ENCODE measurements at regions not wholly inside any gene's neighbourhood (a gene's known extent, or its start where the extent isn't known, plus 50 kb on each side); places are given as distances from the start of the nearest gene placed in this dataset.

GRCh38 chr7:12741951-12742575 is 54.6 kb downstream of the ARL4A start:
- H3K4me3 Mint-ChIP-seq = no peak overlapping the region
- no peaks in the 10 kb centered on the region for H3K36me3 Mint-ChIP-seq
- ATAC-seq = no peak
- no peaks in the 10 kb centered on the region for H3K9me3 Mint-ChIP-seq
- DNase-seq = no peak
- H3K27ac Mint-ChIP-seq = no peak overlapping the region
- H3K27me3 Mint-ChIP-seq = peaks cover 0 to 3% (median 0%) of the 10 kb centered on the region in 5 donors
- POLR2A ChIA-PET = no interaction called here
- no peaks in the 10 kb centered on the region for H3K4me1 Mint-ChIP-seq

GRCh38 chr7:12746211-12746610 is 58.8 kb downstream of the ARL4A start:
- no peaks in the 10 kb centered on the region for H3K36me3 Mint-ChIP-seq
- no peak overlapping the region for H3K27ac Mint-ChIP-seq
- peaks cover 0 to 2% (median 0%) of the 10 kb centered on the region in 5 donors for H3K27me3 Mint-ChIP-seq
- no peaks in the 10 kb centered on the region for H3K4me1 Mint-ChIP-seq
- no peaks in the 10 kb centered on the region for H3K9me3 Mint-ChIP-seq
- DNase-seq (no peak), ATAC-seq (no peak)
- H3K4me3 Mint-ChIP-seq = no peak overlapping the region
- POLR2A ChIA-PET = no interaction called here

GRCh38 chr7:12747687-12748306 is 60.4 kb downstream of the ARL4A start:
- POLR2A ChIA-PET = no interaction called here
- H3K36me3 Mint-ChIP-seq = no peaks in the 10 kb centered on the region
- H3K9me3 Mint-ChIP-seq = no peaks in the 10 kb centered on the region
- no peak for DNase-seq
- H3K4me1 Mint-ChIP-seq = no peaks in the 10 kb centered on the region
- ATAC-seq = no peak
- no peak overlapping the region for H3K27ac Mint-ChIP-seq
- H3K4me3 Mint-ChIP-seq = no peak overlapping the region
- peaks cover 0 to 2% (median 0%) of the 10 kb centered on the region in 5 donors for H3K27me3 Mint-ChIP-seq

- peaks cover 0 to 2% (median 0%) of the 10 kb centered on the region in 5 donors for H3K27me3 Mint-ChIP-seq
- no peaks in the 10 kb centered on the region for H3K4me1 Mint-ChIP-seq
- H3K36me3 Mint-ChIP-seq = no peaks in the 10 kb centered on the region
- ATAC-seq = no peak
- no peak for DNase-seq
- H3K27ac Mint-ChIP-seq = no peak overlapping the region
- POLR2A ChIA-PET = no interaction called here
- H3K9me3 Mint-ChIP-seq = no peaks in the 10 kb centered on the region
- H3K4me3 Mint-ChIP-seq = no peak overlapping the region
These were observed 61.6 kb downstream of the ARL4A start for GRCh38 chr7:12749069-12749468.

- Mint-ChIP-seq H3K27me3 (peaks cover 0 to 3% (median 0%) of the 10 kb centered on the region in 5 donors), H3K27ac (no peak overlapping the region), H3K4me3 (no peak overlapping the region), H3K4me1 (no peaks in the 10 kb centered on the region), H3K9me3 (no peaks in the 10 kb centered on the region), H3K36me3 (no peaks in the 10 kb centered on the region)
- POLR2A ChIA-PET = no interaction called here
- ATAC-seq (no peak), DNase-seq (no peak)
These were observed 62.3 kb downstream of the ARL4A start for GRCh38 chr7:12749746-12750145.

- H3K36me3 Mint-ChIP-seq = no peaks in the 10 kb centered on the region
- no peaks in the 10 kb centered on the region for H3K4me1 Mint-ChIP-seq
- DNase-seq = no peak
- H3K9me3 Mint-ChIP-seq = no peaks in the 10 kb centered on the region
- ATAC-seq = no peak
- H3K4me3 Mint-ChIP-seq = no peak overlapping the region
- POLR2A ChIA-PET = no interaction called here
- H3K27me3 Mint-ChIP-seq = peaks cover 0 to 3% (median 0%) of the 10 kb centered on the region in 5 donors
- no peak overlapping the region for H3K27ac Mint-ChIP-seq
These were observed 64.3 kb downstream of the ARL4A start for GRCh38 chr7:12751764-12752163.

GRCh38 chr7:12754179-12754578 is 66.7 kb downstream of the ARL4A start:
- POLR2A ChIA-PET = no interaction called here
- no peaks in the 10 kb centered on the region for H3K4me1 Mint-ChIP-seq
- ATAC-seq = no peak
- no peaks in the 10 kb centered on the region for H3K36me3 Mint-ChIP-seq
- peak overlapping the region in 1 of 10 donors; percentile 5 for H3K27ac Mint-ChIP-seq
- no peak for DNase-seq
- no peak overlapping the region for H3K4me3 Mint-ChIP-seq
- H3K27me3 Mint-ChIP-seq = peaks cover 0 to 3% (median 0%) of the 10 kb centered on the region in 5 donors
- no peaks in the 10 kb centered on the region for H3K9me3 Mint-ChIP-seq

GRCh38 chr7:12756821-12757220 is 69.4 kb downstream of the ARL4A start:
- Mint-ChIP-seq H3K9me3 (peaks cover 4 to 21% (median 11%) of the 10 kb centered on the region in 9 donors), H3K4me1 (no peaks in the 10 kb centered on the region), H3K4me3 (no peak overlapping the region), H3K36me3 (peaks cover 3 to 13% (median 12%) of the 10 kb centered on the region in 3 donors), H3K27ac (no peak overlapping the region), H3K27me3 (peaks cover 2 to 12% (median 4%) of the 10 kb centered on the region in 5 donors)
- no peak for ATAC-seq
- no peak for DNase-seq
- POLR2A ChIA-PET = no interaction called here

GRCh38 chr7:12757443-12757842 is 70.0 kb downstream of the ARL4A start:
- Mint-ChIP-seq H3K27me3 (peaks cover 2 to 18% (median 4%) of the 10 kb centered on the region in 5 donors), H3K4me1 (no peaks in the 10 kb centered on the region), H3K27ac (no peak overlapping the region), H3K4me3 (no peak overlapping the region), H3K9me3 (peaks cover 4 to 21% (median 11%) of the 10 kb centered on the region in 9 donors), H3K36me3 (peaks cover 3 to 13% (median 12%) of the 10 kb centered on the region in 3 donors)
- DNase-seq (no peak), ATAC-seq (no peak)
- POLR2A ChIA-PET = no interaction called here

- no peaks in the 10 kb centered on the region for H3K4me1 Mint-ChIP-seq
- H3K9me3 Mint-ChIP-seq = peaks cover 4 to 21% (median 11%) of the 10 kb centered on the region in 9 donors
- peaks cover 3 to 13% (median 12%) of the 10 kb centered on the region in 3 donors for H3K36me3 Mint-ChIP-seq
- POLR2A ChIA-PET = no interaction called here
- DNase-seq = no peak
- no peak overlapping the region for H3K4me3 Mint-ChIP-seq
- no peak for ATAC-seq
- peaks cover 2 to 18% (median 4%) of the 10 kb centered on the region in 5 donors for H3K27me3 Mint-ChIP-seq
- no peak overlapping the region for H3K27ac Mint-ChIP-seq
These were observed 71.7 kb downstream of the ARL4A start for GRCh38 chr7:12759151-12759550.

GRCh38 chr7:12761111-12761510 is 73.7 kb downstream of the ARL4A start:
- H3K9me3 Mint-ChIP-seq = peaks cover 4 to 21% (median 11%) of the 10 kb centered on the region in 9 donors
- H3K4me3 Mint-ChIP-seq = no peak overlapping the region
- H3K4me1 Mint-ChIP-seq = no peaks in the 10 kb centered on the region
- H3K27ac Mint-ChIP-seq = no peak overlapping the region
- DNase-seq (no peak), ATAC-seq (no peak)
- POLR2A ChIA-PET = no interaction called here
- peaks cover 2 to 19% (median 5%) of the 10 kb centered on the region in 5 donors for H3K27me3 Mint-ChIP-seq
- peaks cover 3 to 13% (median 12%) of the 10 kb centered on the region in 3 donors for H3K36me3 Mint-ChIP-seq

- DNase-seq = no peak
- no peak overlapping the region for H3K27ac Mint-ChIP-seq
- peaks cover 3 to 13% (median 12%) of the 10 kb centered on the region in 3 donors for H3K36me3 Mint-ChIP-seq
- POLR2A ChIA-PET = no interaction called here
- no peak overlapping the region for H3K4me3 Mint-ChIP-seq
- H3K4me1 Mint-ChIP-seq = no peaks in the 10 kb centered on the region
- peaks cover 4 to 21% (median 11%) of the 10 kb centered on the region in 9 donors for H3K9me3 Mint-ChIP-seq
- peaks cover 3 to 19% (median 5%) of the 10 kb centered on the region in 5 donors for H3K27me3 Mint-ChIP-seq
- no peak for ATAC-seq
These were observed 74.3 kb downstream of the ARL4A start for GRCh38 chr7:12761691-12762090.

- no peak for ATAC-seq
- POLR2A ChIA-PET = no interaction called here
These were observed 77.0 kb downstream of the ARL4A start for GRCh38 chr7:12764458-12764891.

More at GRCh38 chr7:12764458-12764891, 77.0 kb downstream of the ARL4A start:
- Mint-ChIP-seq H3K4me3 (no peak overlapping the region), H3K36me3 (peaks cover 3 to 13% (median 11%) of the 10 kb centered on the region in 3 donors), H3K9me3 (peaks cover 4 to 18% (median 9%) of the 10 kb centered on the region in 9 donors), H3K27me3 (peaks cover 3 to 19% (median 7%) of the 10 kb centered on the region in 5 donors), H3K27ac (no peak overlapping the region), H3K4me1 (no peaks in the 10 kb centered on the region)
- DNase-seq = no peak
